Stimulated activated CD4-positive, alpha-beta T cell treated with anti-CD3 and anti-CD28 coated beads, TNF-alpha, amount 100 ng/mL, for 4 hours (primary cell): ENCODE measurements at regions not wholly inside any gene's neighbourhood (a gene's known extent, or its start where the extent isn't known, plus 50 kb on each side); places are given as distances from the start of the nearest gene placed in this dataset.
"Not testable (repeated sequence)": the region's sequence is repeated elsewhere in the genome, so short reads cannot be mapped to it uniquely, and the experiment has no call there.

Experiments
- DNase-seq, 3 experiments: peaks; one replicate each; pipeline ENCODE4 v3.0.0-alpha.2; 2020; ENCODE audit warnings: low read depth in 3 of 3

DNA sequence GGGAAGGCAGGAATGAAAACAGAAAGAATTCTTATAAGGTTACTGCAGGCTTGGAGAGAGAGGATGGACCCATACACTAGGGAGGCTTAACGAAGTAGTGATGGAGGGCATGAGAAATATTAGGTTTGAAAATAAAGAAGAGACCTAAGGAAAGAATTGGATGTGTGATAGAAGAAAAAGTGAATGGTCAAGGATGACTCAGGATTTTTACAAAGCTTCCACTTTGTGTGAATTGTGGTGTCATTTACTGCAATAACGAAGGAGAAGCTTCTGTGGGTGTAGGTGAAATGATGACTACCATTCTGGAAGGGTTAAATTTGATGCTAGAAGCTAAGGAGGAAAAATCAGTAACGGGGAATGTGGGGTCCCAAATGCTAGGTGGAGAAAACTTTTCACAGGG, 191.2 kb downstream of the UTRN start:
- no peak for DNase-seq

- DNase-seq: no peak
These were observed 192.3 kb downstream of the UTRN start for GRCh38 chr6:144477396-144477795.

- no peak for DNase-seq
These were observed 192.7 kb downstream of the UTRN start for GRCh38 chr6:144477856-144478255.

- no peak for DNase-seq
These were observed 193.3 kb downstream of the UTRN start for GRCh38 chr6:144478483-144478882.

DNA sequence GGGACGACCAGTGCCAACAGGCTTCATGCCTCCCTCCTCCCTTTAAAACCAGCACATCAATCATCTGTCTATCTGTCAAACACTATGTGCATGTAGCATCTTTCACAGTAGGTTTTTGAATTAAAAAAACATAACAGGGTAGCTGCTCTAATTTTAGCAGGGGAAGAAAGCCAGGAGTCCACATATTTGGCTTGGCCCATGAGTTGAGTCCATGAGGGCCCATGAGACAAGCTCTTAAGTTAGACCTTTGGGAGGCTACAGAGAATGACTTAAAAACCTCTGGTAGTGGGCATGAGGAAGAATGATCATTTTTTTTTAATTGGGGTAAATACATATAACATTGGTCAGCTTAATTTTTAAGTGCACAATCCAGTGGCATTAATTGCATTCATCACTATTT, 194.9 kb downstream of the UTRN start:
- no peak for DNase-seq

DNA sequence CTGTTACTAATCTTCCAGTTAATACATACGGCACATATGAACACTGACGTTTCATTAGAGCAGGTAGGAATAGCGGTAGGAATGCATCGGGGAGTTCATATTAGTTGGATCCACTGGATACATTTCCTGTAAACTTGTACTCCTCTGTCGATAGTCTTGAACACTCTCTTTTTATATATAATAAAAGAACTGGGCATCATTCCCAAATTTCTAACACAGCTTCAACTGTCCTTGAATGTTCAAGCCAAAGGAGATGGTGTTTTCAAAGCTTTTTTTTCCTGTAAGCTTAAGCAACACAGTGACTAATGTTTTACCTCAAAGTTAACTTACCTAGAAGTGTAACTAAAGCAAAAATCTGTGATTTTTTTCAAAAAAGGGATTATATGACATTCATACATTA, 195.3 kb downstream of the UTRN start:
- DNase-seq: no peak

GRCh38 chr6:144481527-144481926, 196.4 kb downstream of the UTRN start:
- no peak for DNase-seq

- peak; percentile 32 to 56 (median 48) for DNase-seq
These were observed 197.0 kb downstream of the UTRN start for GRCh38 chr6:144482142-144482541.

DNA sequence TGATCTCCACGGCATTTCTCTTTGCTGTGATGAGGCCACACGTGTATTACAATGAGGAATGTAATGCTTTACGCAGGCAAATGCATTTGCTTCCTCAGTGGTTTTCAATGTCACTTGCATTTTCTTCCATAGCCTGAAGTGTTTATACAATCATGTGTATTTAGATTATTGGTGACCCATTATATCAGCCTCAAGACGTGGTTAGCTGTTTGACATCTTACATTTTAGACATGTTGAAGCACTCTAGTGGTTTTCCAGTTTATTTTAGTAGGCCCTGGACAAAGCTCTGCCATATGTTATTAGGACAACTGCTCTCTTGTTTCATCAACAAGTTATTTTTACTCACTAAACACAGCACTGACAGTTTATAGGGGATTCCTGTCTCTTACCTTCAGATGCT, 200.4 kb downstream of the UTRN start:
- DNase-seq: no peak

- DNase-seq: no peak
These were observed 203.5 kb downstream of the UTRN start for GRCh38 chr6:144488590-144488989.

DNA sequence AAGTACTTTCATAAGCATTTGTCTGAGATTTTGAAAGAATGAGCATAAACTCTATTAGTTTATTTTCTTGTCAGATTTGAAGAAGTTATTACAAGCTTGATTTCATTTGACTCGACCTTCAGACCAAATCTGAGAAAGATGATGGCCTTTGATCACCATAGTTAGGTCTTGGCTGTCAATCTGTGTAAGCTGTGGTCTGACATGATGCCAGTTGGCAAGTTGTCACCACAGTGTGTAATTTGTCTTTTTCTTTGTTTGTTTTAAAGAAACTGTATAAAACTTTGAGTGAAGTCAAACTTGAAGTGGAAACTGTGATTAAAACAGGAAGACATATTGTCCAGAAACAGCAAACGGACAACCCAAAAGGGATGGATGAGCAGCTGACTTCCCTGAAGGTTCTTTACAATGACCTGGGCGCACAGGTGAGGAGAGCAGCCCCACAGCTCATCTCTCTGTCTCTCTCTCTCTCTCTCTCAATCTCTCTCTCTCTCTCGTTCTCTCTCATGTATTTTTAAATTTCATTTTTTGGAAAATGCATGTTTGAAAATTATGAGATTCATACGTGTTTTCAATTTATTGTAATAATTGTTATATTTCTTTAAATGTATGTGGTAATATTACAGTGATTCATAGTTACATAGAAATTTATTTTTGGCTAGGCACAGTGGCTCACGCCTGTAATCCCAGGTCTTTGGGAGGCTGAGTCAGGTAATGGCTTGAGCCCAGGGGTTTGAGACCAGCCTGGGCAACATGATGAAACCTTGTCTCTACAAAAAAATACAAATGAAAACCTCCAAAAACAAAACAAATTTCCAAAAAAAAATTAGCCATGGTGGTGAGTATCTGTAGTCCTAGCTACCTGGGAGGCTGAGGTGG, 208.1 kb downstream of the UTRN start:
- no peak for DNase-seq

- DNase-seq: not testable (repeated sequence)
These were observed 209.9 kb downstream of the UTRN start for GRCh38 chr6:144495076-144495475.

- no peak for DNase-seq
These were observed 212.5 kb downstream of the UTRN start for GRCh38 chr6:144497650-144498049.

GRCh38 chr6:144500892-144501291, 215.8 kb downstream of the UTRN start:
- DNase-seq: no peak

DNA sequence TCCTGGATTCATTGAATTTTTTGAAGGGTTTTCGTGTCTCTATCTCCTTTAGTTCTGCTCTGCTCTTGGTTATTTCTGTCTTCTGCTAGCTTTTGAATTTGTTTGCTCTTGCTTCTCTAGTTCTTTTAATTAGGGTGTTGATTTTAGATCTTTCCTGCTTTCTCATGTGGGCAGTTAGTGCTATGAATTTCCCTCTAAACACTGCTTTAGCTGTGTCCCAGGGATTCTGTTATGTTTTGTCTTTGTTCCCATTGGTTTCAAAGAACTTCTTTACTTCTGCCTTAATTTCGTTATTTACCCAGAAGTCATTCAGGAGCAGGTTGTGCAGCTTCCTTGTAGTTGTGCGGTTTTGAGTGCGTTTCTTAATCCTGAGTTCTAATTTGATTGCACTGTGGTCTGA, 220.1 kb downstream of the UTRN start:
- not testable (repeated sequence) for DNase-seq

DNA sequence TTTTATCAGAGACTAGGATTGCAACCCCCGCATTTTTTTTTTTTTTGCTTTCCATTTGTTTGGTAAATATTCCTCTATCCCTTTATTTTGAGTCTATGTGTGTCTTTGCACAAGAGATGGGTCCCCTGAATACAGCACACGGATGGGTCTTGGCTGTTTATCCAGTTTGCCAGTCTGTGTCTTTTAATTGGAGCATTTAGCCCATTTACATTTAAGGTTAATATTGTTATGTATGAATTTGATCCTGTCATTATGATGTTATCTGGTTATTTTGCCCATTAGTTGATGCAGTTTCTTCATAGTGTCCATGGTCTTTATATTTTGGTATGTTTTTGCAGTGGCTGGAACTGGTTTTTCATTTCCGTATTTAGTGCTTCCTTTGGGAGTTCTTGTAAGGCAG, 220.9 kb downstream of the UTRN start:
- DNase-seq: not testable (repeated sequence)

DNA sequence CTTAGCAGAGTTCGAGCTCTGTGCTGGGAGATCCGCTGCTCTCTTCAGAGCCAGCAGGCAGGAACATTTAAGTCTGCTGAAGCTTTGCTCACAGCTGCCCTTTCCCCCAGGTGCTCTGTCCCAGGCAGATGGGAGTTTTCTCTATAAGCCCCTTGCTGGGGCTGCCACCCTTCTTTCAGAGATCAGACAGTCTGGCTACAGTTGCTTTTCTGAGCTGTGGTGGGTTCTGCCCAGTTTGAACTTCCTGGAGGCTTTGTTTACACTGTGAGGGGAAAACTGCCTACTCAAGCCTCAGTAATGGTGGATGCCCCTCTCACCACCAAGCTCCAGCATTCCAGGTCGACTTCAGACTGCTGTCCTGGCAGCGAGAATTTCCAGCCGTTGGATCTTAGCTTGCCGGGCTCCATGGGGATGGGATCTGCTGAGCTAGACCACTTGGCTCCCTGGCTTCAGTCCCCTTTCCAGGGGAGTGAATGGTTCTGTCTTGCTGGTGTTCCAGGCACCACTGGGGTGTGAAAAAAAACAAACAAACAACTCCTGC, 222.7 kb downstream of the UTRN start:
- DNase-seq: not testable (repeated sequence)

DNA sequence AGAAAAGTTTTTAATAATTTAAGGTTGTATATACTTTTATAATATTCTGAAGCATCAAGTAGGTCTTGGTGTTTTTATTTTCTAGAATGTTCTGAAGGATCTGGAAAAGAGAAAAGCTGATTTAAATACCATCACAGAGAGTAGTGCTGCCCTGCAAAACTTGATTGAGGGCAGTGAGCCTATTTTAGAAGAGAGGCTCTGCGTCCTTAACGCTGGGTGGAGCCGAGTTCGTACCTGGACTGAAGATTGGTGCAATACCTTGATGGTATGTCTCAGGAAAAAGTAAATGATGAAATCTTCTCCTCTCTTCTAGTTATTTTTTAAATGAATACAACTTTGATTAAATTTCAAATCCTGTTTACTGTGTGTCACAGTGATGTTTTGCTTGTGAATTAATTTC, 225.7 kb downstream of the UTRN start:
- no peak for DNase-seq

DNA sequence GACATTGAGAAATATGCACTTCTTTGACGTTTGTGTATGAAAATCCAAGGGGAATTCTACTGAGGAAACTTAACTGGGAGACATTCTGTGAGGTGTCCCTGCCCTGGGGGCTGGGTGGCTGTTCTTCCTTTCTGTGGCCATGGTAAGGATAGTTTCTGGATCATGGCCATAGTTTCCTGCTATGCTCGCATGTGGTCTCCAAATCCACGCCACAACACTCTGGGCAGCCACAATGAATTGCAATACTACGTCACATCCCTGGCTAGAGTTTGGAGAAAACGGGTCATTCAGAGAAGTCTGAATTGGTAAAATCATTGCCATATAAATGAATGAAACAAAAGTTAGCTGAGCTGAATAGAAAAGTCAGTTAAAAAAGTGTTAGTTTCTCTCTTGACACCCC, 230.6 kb downstream of the UTRN start:
- DNase-seq: no peak

- no peak for DNase-seq
These were observed 234.3 kb downstream of the UTRN start for GRCh38 chr6:144519426-144519825.

GRCh38 chr6:144528743-144529425, 243.7 kb downstream of the UTRN start:
- no peak for DNase-seq

GRCh38 chr6:144530118-144530517, 245.0 kb downstream of the UTRN start:
- DNase-seq: no peak

GRCh38 chr6:144532238-144532637, 247.1 kb downstream of the UTRN start:
- DNase-seq: not testable (repeated sequence)
